22Rv1 (cell line): ENCODE measurements at regions not wholly inside any gene's neighbourhood (a gene's known extent, or its start where the extent isn't known, plus 50 kb on each side); places are given as distances from the start of the nearest gene placed in this dataset.

Source experiments
- ZFX ChIP-seq: fragments of 450-650 bp; IDR thresholded peaks from 2 replicates; pipeline ENCODE4 v1.6.1; 2017; ENCODE audit warnings: antibody characterized with exemption, borderline replicate concordance
- TF ChIP-seq, protein P1 (sequence below): fragments of 450-650 bp; IDR thresholded peaks from 2 replicates; pipeline ENCODE4 v1.5.1; 2017; ENCODE audit warnings: mild to moderate bottlenecking

DNA sequence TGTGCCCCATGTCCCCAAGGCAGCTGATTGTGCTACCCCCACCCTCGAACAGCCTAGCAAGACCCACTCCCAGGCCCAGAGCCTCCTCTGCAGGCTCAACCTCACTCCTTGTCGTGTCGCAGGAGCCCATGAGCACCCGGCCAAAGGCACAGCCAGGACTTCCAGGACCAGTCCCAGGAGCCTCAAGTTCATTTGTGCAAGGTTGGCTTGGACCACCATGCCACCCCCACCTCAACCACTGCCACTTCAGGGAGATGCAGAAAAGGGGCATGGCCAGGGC is 54.4 kb upstream of the KRTAP11-1 start:
- TF ChIP-seq, protein P1, sequence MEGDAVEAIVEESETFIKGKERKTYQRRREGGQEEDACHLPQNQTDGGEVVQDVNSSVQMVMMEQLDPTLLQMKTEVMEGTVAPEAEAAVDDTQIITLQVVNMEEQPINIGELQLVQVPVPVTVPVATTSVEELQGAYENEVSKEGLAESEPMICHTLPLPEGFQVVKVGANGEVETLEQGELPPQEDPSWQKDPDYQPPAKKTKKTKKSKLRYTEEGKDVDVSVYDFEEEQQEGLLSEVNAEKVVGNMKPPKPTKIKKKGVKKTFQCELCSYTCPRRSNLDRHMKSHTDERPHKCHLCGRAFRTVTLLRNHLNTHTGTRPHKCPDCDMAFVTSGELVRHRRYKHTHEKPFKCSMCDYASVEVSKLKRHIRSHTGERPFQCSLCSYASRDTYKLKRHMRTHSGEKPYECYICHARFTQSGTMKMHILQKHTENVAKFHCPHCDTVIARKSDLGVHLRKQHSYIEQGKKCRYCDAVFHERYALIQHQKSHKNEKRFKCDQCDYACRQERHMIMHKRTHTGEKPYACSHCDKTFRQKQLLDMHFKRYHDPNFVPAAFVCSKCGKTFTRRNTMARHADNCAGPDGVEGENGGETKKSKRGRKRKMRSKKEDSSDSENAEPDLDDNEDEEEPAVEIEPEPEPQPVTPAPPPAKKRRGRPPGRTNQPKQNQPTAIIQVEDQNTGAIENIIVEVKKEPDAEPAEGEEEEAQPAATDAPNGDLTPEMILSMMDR = no peak
- no peak for TF ChIP-seq ZFX
